ENCODE measurements at regions not wholly inside any gene's neighbourhood (a gene's known extent, or its start where the extent isn't known, plus 50 kb on each side); places are given as distances from the start of the nearest gene placed in this dataset.
A peak's percentile ranks its signal among the peaks of the same experiment; 100 is the strongest.

GRCh38 chr3:99536555-99537314 lies 101.7 kb upstream of the COL8A1 start:
- Histone ChIP-seq H3K4me1 (ENCODE audit: insufficient read depth, low read length) (peaks cover 27% of the 10 kb centered on the region), H3K27ac (ENCODE audit: low read depth, low read length) (peak overlapping the region; percentile 19), H3K9me3 (ENCODE audit: low read depth, low read length) (no peaks in the 10 kb centered on the region), H3K36me3 (ENCODE audit: insufficient read depth, low read length) (no peaks in the 10 kb centered on the region), H3K4me3 (ENCODE audit: insufficient read depth, low read length) (no peak overlapping the region), H3K79me2 (ENCODE audit: insufficient read depth, low read length) (no peaks in the 10 kb centered on the region), H2AFZ (ENCODE audit: low read length) (peak overlapping the region; percentile 90), H3K27me3 (ENCODE audit: insufficient read depth, low read length) (no peaks in the 10 kb centered on the region), H3K4me2 (ENCODE audit: insufficient read depth, low read length) (peak overlapping the region; percentile 22), H4K20me1 (ENCODE audit: insufficient read depth, low read length) (no peaks in the 10 kb centered on the region)
- no peak for TF ChIP-seq CTCF (IDR thresholded peaks at IDR 0.05; ENCODE audit: extremely low read depth, low read depth, low read length)
- no peak for DNase-seq (ENCODE audit: insufficient read length, low spot score, missing footprints)

- Histone ChIP-seq H3K79me2 (ENCODE audit: insufficient read depth, low read length) (no peaks in the 10 kb centered on the region), H3K27ac (ENCODE audit: low read depth, low read length) (peak overlapping the region; percentile 62), H3K36me3 (ENCODE audit: insufficient read depth, low read length) (no peaks in the 10 kb centered on the region), H3K4me2 (ENCODE audit: insufficient read depth, low read length) (peak overlapping the region; percentile 24), H4K20me1 (ENCODE audit: insufficient read depth, low read length) (no peaks in the 10 kb centered on the region), H2AFZ (ENCODE audit: low read length) (no peak overlapping the region), H3K4me3 (ENCODE audit: insufficient read depth, low read length) (no peak overlapping the region), H3K4me1 (ENCODE audit: insufficient read depth, low read length) (peaks cover 27% of the 10 kb centered on the region), H3K9me3 (ENCODE audit: low read depth, low read length) (no peaks in the 10 kb centered on the region), H3K27me3 (ENCODE audit: insufficient read depth, low read length) (no peaks in the 10 kb centered on the region)
- TF ChIP-seq CTCF (IDR thresholded peaks at IDR 0.05; ENCODE audit: extremely low read depth, low read depth, low read length) = no peak
- DNase-seq (ENCODE audit: insufficient read length, low spot score, missing footprints) = no peak
Measured at GRCh38 chr3:99534951-99535704, 103.3 kb upstream of the COL8A1 start.

- H3K27me3 ChIP-seq (ENCODE audit: insufficient read depth, low read length) = no peaks in the 10 kb centered on the region
- H3K9me3 ChIP-seq (ENCODE audit: low read depth, low read length) = no peaks in the 10 kb centered on the region
- peak; percentile 82 for DNase-seq (ENCODE audit: insufficient read length, low spot score, missing footprints)
- H3K4me1 ChIP-seq (ENCODE audit: insufficient read depth, low read length) = peaks cover 23% of the 10 kb centered on the region
- H3K4me3 ChIP-seq (ENCODE audit: insufficient read depth, low read length) = no peak overlapping the region
- no peak overlapping the region for H3K4me2 ChIP-seq (ENCODE audit: insufficient read depth, low read length)
- H2AFZ ChIP-seq (ENCODE audit: low read length) = peak overlapping the region; percentile 84
- TF ChIP-seq CTCF (IDR thresholded peaks at IDR 0.05; ENCODE audit: extremely low read depth, low read depth, low read length) = peak; percentile 92
- no peaks in the 10 kb centered on the region for H3K79me2 ChIP-seq (ENCODE audit: insufficient read depth, low read length)
- H4K20me1 ChIP-seq (ENCODE audit: insufficient read depth, low read length) = no peaks in the 10 kb centered on the region
- H3K36me3 ChIP-seq (ENCODE audit: insufficient read depth, low read length) = no peaks in the 10 kb centered on the region
- peak overlapping the region; percentile 26 for H3K27ac ChIP-seq (ENCODE audit: low read depth, low read length)
Measured at GRCh38 chr3:99532246-99532645, 106.1 kb upstream of the COL8A1 start.

- Histone ChIP-seq H3K4me3 (ENCODE audit: insufficient read depth, low read length) (no peak overlapping the region), H4K20me1 (ENCODE audit: insufficient read depth, low read length) (no peaks in the 10 kb centered on the region), H3K4me1 (ENCODE audit: insufficient read depth, low read length) (peaks cover 12% of the 10 kb centered on the region), H3K79me2 (ENCODE audit: insufficient read depth, low read length) (no peaks in the 10 kb centered on the region), H2AFZ (ENCODE audit: low read length) (no peak overlapping the region), H3K36me3 (ENCODE audit: insufficient read depth, low read length) (no peaks in the 10 kb centered on the region), H3K27me3 (ENCODE audit: insufficient read depth, low read length) (no peaks in the 10 kb centered on the region), H3K4me2 (ENCODE audit: insufficient read depth, low read length) (no peak overlapping the region), H3K27ac (ENCODE audit: low read depth, low read length) (no peak overlapping the region), H3K9me3 (ENCODE audit: low read depth, low read length) (no peaks in the 10 kb centered on the region)
- peak; percentile 8 for DNase-seq (ENCODE audit: insufficient read length, low spot score, missing footprints)
- TF ChIP-seq CTCF (IDR thresholded peaks at IDR 0.05; ENCODE audit: extremely low read depth, low read depth, low read length) = no peak
Measured at GRCh38 chr3:99529265-99529664, 109.1 kb upstream of the COL8A1 start.

Data from osteoblast (primary cell).